Astrocyte of the spinal cord (primary cell): ENCODE measurements at regions not wholly inside any gene's neighbourhood (a gene's known extent, or its start where the extent isn't known, plus 50 kb on each side); places are given as distances from the start of the nearest gene placed in this dataset.
"Not testable (repeated sequence)": the region's sequence is repeated elsewhere in the genome, so short reads cannot be mapped to it uniquely, and the experiment has no call there.

Experiments
- DNase-seq: peaks from one replicate; pipeline ENCODE4 v3.0.0; 2011; ENCODE audit warnings: low read depth, low spot score
- H3K4me3 ChIP-seq: 2 replicates; pipeline ENCODE4 v1.5.1; 2011; ENCODE audit warnings: low read depth, mild to moderate bottlenecking, low read length, moderate library complexity
- in situ Hi-C: cut with HindIII; loops from 2 replicates; pipeline ENCODE4 v1.10.0; 2017; ENCODE audit warnings: low sequenced_read_pairs
- TF ChIP-seq, protein P1 (sequence below): IDR thresholded peaks from 2 replicates; pipeline ENCODE4 v1.5.1; 2012; ENCODE audit warnings: low read depth, mild to moderate bottlenecking, low read length, inconsistent platforms

DNA sequence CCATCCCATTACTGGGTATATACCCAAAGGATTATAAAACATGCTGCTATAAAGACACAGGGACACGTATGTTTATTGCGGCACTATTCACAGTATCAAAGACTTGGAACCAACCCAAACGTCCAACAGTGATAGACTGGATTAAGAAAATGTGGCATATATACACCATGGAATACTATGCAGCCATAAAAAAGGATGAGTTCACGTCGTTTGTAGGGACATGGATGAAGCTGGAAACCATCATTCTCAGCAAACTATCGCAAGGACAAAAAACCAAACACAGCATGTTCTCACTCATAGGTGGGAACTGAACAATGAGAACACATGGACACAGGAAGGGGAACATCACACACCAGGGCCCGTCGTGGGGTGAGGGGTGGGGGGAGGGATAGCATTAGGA, 106.1 kb downstream of the CHD1L start:
- DNase-seq, H3K4me3 ChIP-seq, in situ Hi-C loops: not testable (repeated sequence)

DNA sequence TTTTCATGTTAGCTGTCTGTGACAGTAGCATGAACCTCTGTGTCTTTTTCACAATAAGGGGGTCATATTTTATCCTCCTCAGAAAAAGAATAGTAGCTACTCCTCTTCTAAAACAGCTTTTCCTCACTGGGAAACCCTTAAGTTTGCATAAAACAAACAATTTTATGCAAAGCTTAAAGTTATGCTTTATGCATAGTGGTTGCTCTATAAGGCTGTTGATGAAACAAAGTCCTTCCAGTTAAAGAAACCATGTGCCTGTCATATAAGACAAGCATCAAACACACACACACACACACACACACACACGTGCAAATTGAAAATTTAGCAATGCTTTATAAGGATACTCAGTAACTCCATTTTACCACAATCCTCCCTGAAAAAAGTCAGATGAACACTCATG, 107.0 kb downstream of the CHD1L start:
- TF ChIP-seq, protein P1, sequence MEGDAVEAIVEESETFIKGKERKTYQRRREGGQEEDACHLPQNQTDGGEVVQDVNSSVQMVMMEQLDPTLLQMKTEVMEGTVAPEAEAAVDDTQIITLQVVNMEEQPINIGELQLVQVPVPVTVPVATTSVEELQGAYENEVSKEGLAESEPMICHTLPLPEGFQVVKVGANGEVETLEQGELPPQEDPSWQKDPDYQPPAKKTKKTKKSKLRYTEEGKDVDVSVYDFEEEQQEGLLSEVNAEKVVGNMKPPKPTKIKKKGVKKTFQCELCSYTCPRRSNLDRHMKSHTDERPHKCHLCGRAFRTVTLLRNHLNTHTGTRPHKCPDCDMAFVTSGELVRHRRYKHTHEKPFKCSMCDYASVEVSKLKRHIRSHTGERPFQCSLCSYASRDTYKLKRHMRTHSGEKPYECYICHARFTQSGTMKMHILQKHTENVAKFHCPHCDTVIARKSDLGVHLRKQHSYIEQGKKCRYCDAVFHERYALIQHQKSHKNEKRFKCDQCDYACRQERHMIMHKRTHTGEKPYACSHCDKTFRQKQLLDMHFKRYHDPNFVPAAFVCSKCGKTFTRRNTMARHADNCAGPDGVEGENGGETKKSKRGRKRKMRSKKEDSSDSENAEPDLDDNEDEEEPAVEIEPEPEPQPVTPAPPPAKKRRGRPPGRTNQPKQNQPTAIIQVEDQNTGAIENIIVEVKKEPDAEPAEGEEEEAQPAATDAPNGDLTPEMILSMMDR: no peak
- no peak overlapping the region for H3K4me3 ChIP-seq
- DNase-seq: no peak
- in situ Hi-C loops: no loop called here

DNA sequence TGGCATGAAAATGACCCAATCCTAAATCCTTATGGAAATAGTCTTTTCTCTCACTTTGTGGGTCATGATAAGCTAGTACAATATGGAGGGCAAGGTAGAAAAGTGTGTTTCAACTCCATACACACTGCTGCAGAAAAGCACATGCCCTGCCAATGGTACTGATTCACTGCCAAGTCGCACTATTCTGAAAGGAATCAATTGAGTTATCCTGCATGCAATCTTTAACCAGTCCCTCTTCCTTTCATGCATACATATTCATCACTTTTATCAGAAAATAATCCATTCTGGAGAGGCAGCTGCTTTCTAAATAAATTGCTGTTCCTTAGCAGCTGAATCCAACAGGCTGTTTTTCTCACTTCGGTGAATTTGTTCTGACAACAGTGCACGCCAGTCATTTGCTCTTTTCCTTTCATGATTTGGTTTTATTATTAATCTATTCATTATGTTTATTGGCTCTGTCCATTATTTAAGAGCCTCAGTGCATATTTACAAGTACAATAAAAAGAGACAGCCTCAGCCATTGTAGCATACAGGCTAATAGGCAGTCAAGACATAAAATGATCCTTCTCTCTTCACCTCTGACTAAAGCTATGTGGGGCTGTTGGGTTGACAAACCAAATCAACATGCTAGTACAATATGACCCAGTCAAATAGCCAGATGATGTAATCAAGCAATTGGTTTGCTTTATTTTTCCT, 108.8 kb downstream of the CHD1L start:
- no peak for DNase-seq
- in situ Hi-C loops: no loop called here
- TF ChIP-seq, protein P1: no peak
- no peak overlapping the region for H3K4me3 ChIP-seq

DNA sequence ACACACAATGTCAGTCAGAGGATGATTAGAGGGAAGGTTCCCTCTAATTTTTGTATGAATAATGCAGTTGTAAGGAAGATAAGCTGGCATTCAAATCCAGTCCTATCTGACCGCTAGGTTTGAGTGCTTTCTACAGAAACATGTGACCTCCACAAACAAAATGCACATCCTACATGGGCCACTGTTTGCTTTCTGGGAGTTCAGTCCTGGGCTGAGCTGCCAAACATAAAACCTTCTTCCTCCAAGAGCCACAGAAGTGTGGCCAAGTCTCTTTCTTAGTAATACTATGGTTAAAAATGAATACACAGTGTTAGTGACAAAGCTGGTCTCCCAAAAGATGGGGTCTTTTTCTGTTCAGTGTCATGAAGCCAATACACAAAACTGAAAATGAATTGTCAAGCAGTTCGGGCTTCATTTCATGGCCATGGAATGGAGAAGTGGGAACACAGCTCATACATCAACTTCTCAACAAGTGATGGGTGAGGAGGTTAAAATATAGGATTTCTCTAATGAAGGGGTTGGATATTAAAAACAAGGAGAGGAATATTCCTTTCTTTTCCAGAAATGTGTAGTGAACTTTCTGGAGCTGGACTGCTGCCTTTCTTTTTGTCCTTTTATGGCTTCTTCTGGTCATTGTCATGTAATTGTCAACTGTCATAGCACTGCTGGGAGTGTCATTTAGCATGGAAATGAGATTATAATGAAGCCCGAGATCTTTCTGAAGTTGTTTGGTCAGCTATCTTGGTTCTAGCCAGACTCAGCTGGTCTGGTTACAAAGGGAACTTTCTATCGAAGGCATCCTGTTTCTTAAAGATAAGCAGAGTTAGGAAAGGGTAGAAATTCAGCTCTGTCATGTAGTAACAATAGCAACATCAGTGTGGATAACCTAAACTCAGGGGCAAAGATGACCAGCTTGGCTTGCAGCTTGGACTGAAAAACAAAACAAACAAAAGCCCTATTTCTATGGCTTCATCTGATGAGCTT, 135.1 kb downstream of the CHD1L start:
- TF ChIP-seq, protein P1: no peak
- H3K4me3 ChIP-seq: no peak overlapping the region
- in situ Hi-C loops: no loop called here
- no peak for DNase-seq

DNA sequence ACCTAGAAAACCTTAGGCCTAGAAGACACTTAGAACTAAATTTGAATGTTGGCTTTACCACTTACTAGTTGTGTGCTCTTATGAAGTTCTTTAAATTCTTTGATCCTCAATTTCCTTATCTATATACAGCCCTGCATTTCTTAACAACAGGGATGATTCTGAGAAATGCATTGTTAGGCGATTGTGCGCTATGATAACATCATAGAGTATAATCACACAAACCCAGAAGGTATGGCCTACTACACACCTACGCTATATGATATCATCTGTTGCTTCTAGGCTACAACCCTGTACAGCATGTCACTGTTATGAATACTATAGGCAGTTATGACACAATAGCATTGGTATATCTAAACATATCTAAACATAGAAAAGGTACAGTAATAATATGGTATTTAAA, 137.4 kb downstream of the CHD1L start:
- H3K4me3 ChIP-seq: no peak overlapping the region
- TF ChIP-seq, protein P1: no peak
- DNase-seq: no peak
- in situ Hi-C loops: no loop called here

DNA sequence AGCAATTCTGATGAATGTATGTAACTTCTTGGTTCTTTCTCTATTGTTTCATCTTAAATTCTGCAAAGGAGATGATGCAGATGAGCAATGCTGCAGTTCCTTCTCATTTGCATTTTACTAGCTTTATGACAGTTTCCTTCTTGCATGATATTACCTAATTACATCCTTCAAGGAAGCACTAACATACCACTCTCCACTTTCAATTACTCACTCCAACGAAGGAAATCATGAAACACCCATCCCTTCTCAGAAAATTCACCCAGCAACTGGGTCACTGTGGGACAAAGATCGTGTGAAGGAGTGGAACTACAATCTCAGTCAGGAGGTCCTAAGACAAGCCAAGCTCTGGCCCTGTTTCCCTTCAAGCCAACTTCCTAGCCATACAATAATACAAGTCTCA, 142.3 kb downstream of the CHD1L start:
- H3K4me3 ChIP-seq: no peak overlapping the region
- in situ Hi-C loops: no loop called here
- no peak for DNase-seq
- TF ChIP-seq, protein P1: no peak

DNA sequence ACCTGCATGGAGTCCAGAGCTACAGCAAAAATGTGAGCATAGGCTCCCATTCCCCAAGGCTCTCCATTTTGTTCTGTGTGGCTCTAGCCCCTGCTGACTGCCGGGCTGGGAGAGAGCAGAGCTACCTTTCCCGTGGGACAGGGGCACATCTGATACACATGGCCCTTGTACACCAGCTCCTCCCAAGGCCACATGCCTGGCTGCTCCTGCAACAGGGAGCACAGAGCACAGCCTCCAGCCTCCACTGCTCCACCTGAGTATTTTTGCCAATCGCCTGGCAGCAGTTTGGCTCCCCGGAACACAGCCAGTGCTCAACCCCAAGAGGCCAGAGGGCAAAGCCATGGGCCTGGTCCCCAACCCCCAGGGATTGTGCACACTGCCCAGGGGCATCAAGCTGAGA, 146.5 kb downstream of the CHD1L start:
- in situ Hi-C loops: no loop called here
- H3K4me3 ChIP-seq: no peak overlapping the region
- TF ChIP-seq, protein P1: no peak
- no peak for DNase-seq
